ENCODE measurements at regions not wholly inside any gene's neighbourhood (a gene's known extent, or its start where the extent isn't known, plus 50 kb on each side); places are given as distances from the start of the nearest gene placed in this dataset.

DNA sequence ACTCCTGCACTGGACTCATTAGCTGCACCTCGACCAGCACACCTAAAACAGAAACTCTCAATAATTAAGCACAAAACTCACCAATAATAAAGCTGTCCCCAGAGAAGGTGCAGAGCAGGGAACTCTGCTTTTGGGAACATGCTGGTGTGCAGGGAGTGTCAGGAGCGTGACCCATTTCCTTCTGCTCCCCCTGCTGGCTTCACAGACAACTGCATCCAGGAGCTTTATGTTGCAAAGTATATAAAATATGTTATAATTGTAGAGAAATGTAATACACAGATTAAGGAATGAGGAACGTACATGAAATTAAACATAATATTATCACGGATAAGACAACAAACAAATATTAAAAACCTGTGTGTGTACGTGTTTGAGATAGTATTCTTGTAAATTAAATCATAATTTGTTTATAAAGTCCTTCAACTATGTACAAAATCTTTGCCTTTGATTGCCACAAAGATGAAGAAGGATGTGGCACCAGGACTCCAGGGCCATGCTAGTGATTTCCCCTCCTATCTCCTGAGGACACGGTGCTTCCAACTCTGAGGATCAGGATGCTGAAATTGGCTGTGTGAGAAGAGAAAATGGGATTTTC, 68.6 kb upstream of the MAL start:
- Histone ChIP-seq H3K36me3 (ENCODE audit: control insufficient read depth, insufficient read depth, low read length) (no peaks in the 10 kb centered on the region), H3K27me3 (ENCODE audit: control insufficient read depth, insufficient read depth, low read length) (peaks cover 7% of the 10 kb centered on the region), H3K4me3 (ENCODE audit: low read length) (no peak overlapping the region), H3K4me1 (ENCODE audit: control insufficient read depth, insufficient read depth, low read length) (no peaks in the 10 kb centered on the region), H3K27ac (ENCODE audit: low read length) (no peak overlapping the region), H3K9me3 (ENCODE audit: control insufficient read depth, insufficient read depth, low read length) (no peaks in the 10 kb centered on the region)
- H3K27ac Mint-ChIP-seq: no peak overlapping the region
- intact Hi-C loops (cut with micrococcal nuclease): no loop called here
- peaks cover 7 to 17% of the 10 kb centered on the region in 2 donors for H3K27me3 Mint-ChIP-seq (ENCODE audit: low read depth in 2 of 2)
- no peaks in the 10 kb centered on the region for H3K36me3 Mint-ChIP-seq
- H3K4me1 Mint-ChIP-seq: no peaks in the 10 kb centered on the region
- TF ChIP-seq, protein P1, sequence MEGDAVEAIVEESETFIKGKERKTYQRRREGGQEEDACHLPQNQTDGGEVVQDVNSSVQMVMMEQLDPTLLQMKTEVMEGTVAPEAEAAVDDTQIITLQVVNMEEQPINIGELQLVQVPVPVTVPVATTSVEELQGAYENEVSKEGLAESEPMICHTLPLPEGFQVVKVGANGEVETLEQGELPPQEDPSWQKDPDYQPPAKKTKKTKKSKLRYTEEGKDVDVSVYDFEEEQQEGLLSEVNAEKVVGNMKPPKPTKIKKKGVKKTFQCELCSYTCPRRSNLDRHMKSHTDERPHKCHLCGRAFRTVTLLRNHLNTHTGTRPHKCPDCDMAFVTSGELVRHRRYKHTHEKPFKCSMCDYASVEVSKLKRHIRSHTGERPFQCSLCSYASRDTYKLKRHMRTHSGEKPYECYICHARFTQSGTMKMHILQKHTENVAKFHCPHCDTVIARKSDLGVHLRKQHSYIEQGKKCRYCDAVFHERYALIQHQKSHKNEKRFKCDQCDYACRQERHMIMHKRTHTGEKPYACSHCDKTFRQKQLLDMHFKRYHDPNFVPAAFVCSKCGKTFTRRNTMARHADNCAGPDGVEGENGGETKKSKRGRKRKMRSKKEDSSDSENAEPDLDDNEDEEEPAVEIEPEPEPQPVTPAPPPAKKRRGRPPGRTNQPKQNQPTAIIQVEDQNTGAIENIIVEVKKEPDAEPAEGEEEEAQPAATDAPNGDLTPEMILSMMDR (IDR thresholded peaks at IDR 0.05): peak; percentile 83
- WGBS (ENCODE audit: insufficient coverage): 19% methylated on average over 3 of the region's 6 CpGs
- peak in 1 of 3 donors; percentile 59 for ATAC-seq
- H3K9me3 Mint-ChIP-seq: no peaks in the 10 kb centered on the region
- H3K4me3 Mint-ChIP-seq: no peak overlapping the region
- peak in 1 of 2 donors; percentile 57 for DNase-seq

DNA sequence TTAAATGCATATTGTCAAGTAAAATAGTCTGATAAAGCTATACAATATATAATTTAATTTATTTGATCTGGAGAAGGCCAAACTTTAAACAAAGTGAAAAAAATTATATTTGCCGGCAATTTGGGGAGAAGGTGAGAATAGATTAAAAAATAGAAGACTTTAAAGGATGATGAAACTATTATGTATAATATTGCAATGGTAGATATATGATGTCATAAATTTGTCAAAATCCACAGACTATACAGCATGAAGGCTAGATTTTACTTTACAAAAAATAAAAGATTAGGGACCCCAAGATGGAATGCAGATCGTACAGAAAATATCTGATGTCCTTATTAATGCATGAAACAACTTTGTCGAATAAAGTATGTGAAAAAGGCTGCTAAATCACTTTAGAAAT, 67.3 kb upstream of the MAL start:
- H3K4me1 Mint-ChIP-seq: no peaks in the 10 kb centered on the region
- WGBS (ENCODE audit: insufficient coverage): no CpG with 5 or more reads among the region's 3 CpGs
- no peaks in the 10 kb centered on the region for H3K9me3 Mint-ChIP-seq
- Histone ChIP-seq H3K27ac (ENCODE audit: low read length) (no peak overlapping the region), H3K4me3 (ENCODE audit: low read length) (no peak overlapping the region), H3K36me3 (ENCODE audit: control insufficient read depth, insufficient read depth, low read length) (no peaks in the 10 kb centered on the region), H3K4me1 (ENCODE audit: control insufficient read depth, insufficient read depth, low read length) (no peaks in the 10 kb centered on the region), H3K9me3 (ENCODE audit: control insufficient read depth, insufficient read depth, low read length) (no peaks in the 10 kb centered on the region), H3K27me3 (ENCODE audit: control insufficient read depth, insufficient read depth, low read length) (peaks cover 7% of the 10 kb centered on the region)
- no peaks in the 10 kb centered on the region for H3K36me3 Mint-ChIP-seq
- no peak overlapping the region for H3K4me3 Mint-ChIP-seq
- H3K27ac Mint-ChIP-seq: no peak overlapping the region
- ATAC-seq (no peak), DNase-seq (no peak)
- H3K27me3 Mint-ChIP-seq (ENCODE audit: low read depth in 2 of 2): peaks cover under 1 to 17% of the 10 kb centered on the region in 2 donors
- intact Hi-C loops (cut with micrococcal nuclease): no loop called here
- TF ChIP-seq, protein P1 (IDR thresholded peaks at IDR 0.05): no peak

DNA sequence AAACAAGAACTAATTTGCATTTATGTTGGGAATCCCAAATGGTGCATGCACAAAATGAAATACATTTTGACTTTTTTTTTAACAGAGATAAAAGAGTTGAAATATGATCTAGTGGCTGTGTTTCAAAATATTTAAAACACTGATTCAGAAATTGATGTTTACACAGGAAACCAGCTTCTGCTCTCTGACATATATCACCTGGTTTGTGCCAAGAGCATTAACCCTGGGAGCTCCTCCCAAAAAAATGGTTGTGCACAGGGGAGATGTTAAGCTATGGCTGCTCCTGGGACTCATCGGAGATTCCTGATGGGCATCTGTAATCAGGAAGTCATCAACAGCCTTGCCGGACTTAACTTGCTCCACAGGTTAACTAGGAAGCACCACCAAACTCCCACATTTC, 65.2 kb upstream of the MAL start:
- no peak overlapping the region for H3K4me3 ChIP-seq (ENCODE audit: low read length)
- no peaks in the 10 kb centered on the region for H3K9me3 Mint-ChIP-seq
- H3K4me1 ChIP-seq (ENCODE audit: control insufficient read depth, insufficient read depth, low read length): no peaks in the 10 kb centered on the region
- H3K27ac Mint-ChIP-seq: no peak overlapping the region
- H3K27me3 Mint-ChIP-seq (ENCODE audit: low read depth in 2 of 2): peaks cover 3 to 24% of the 10 kb centered on the region in 2 donors
- H3K36me3 ChIP-seq (ENCODE audit: control insufficient read depth, insufficient read depth, low read length): no peaks in the 10 kb centered on the region
- TF ChIP-seq, protein P1 (IDR thresholded peaks at IDR 0.05): no peak
- no peaks in the 10 kb centered on the region for H3K4me1 Mint-ChIP-seq
- H3K4me3 Mint-ChIP-seq: no peak overlapping the region
- DNase-seq (no peak), ATAC-seq (no peak)
- H3K9me3 ChIP-seq (ENCODE audit: control insufficient read depth, insufficient read depth, low read length): no peaks in the 10 kb centered on the region
- intact Hi-C loops (cut with micrococcal nuclease): no loop called here
- H3K27me3 ChIP-seq (ENCODE audit: control insufficient read depth, insufficient read depth, low read length): peaks cover 7% of the 10 kb centered on the region
- H3K27ac ChIP-seq (ENCODE audit: low read length): no peak overlapping the region
- H3K36me3 Mint-ChIP-seq: no peaks in the 10 kb centered on the region
- WGBS (ENCODE audit: insufficient coverage): 83% methylated on average over 2 of the region's 2 CpGs

DNA sequence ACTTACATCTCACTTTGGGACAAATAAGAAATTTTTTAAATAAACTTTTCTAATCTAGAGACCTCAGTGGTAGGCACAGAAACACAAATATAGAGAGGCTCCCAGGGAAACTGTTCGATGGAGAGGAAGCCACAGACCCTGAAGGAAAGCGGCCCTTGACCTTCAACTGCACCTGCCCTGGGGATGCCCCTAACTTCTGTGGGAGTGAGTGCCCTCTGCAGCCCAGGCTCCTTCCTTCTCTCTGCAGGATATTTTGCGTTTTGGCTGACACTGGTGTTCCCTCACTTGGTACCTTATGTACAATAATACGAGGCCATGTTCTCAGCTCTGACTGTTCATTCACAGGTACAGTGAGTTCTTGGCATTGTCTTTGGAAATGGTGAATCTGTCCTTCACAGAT, 64.8 kb upstream of the MAL start:
- intact Hi-C loops (cut with micrococcal nuclease): no loop called here
- Mint-ChIP-seq H3K4me1 (no peaks in the 10 kb centered on the region), H3K27me3 (ENCODE audit: low read depth in 2 of 2) (peaks cover 3 to 25% of the 10 kb centered on the region in 2 donors), H3K9me3 (no peaks in the 10 kb centered on the region), H3K36me3 (no peaks in the 10 kb centered on the region), H3K4me3 (no peak overlapping the region), H3K27ac (no peak overlapping the region)
- WGBS (ENCODE audit: insufficient coverage): 54% methylated on average over 4 of the region's 4 CpGs
- H3K4me3 ChIP-seq (ENCODE audit: low read length): no peak overlapping the region
- TF ChIP-seq, protein P1 (IDR thresholded peaks at IDR 0.05): no peak
- H3K4me1 ChIP-seq (ENCODE audit: control insufficient read depth, insufficient read depth, low read length): no peaks in the 10 kb centered on the region
- H3K27me3 ChIP-seq (ENCODE audit: control insufficient read depth, insufficient read depth, low read length): peaks cover 7% of the 10 kb centered on the region
- no peak for DNase-seq
- H3K27ac ChIP-seq (ENCODE audit: low read length): no peak overlapping the region
- H3K36me3 ChIP-seq (ENCODE audit: control insufficient read depth, insufficient read depth, low read length): no peaks in the 10 kb centered on the region
- no peak for ATAC-seq
- no peaks in the 10 kb centered on the region for H3K9me3 ChIP-seq (ENCODE audit: control insufficient read depth, insufficient read depth, low read length)

Measured in natural killer cell (primary cell).